GM18505 (cell line): ENCODE measurements at regions not wholly inside any gene's neighbourhood (a gene's known extent, or its start where the extent isn't known, plus 50 kb on each side); places are given as distances from the start of the nearest gene placed in this dataset.

Experiments
- ATAC-seq: cut with Tn5 transposase; IDR thresholded peaks from one replicate; pipeline ENCODE4 v1.9.1; 2021; ENCODE audit not compliant: unreplicated experiment
- POLR2A ChIP-seq: IDR thresholded peaks from 4 replicates; pipeline ENCODE4 v1.6.1; 2011; ENCODE audit warnings: borderline replicate concordance; ENCODE audit not compliant: insufficient read depth, insufficient read length; ENCODE audit errors: extremely low read depth

- TF ChIP-seq POLR2A, result no peak
- ATAC-seq, result no peak
Observed at GRCh38 chr3:107297597-107297996, 79.6 kb upstream of the CCDC54 start.

GRCh38 chr3:107307205-107307604 lies 70.0 kb upstream of the CCDC54 start:
- TF ChIP-seq POLR2A, result no peak
- ATAC-seq, result no peak

GRCh38 chr3:107308716-107309115 lies 68.5 kb upstream of the CCDC54 start:
- no peak for ATAC-seq
- TF ChIP-seq POLR2A, result no peak

- no peak for TF ChIP-seq POLR2A
- no peak for ATAC-seq
Observed at GRCh38 chr3:107309312-107309711, 67.9 kb upstream of the CCDC54 start.

- TF ChIP-seq POLR2A, result no peak
- ATAC-seq, result no peak
Observed at GRCh38 chr3:107313711-107314110, 63.5 kb upstream of the CCDC54 start.

GRCh38 chr3:107315141-107315540 lies 62.1 kb upstream of the CCDC54 start:
- TF ChIP-seq POLR2A, result no peak
- no peak for ATAC-seq

- no peak for ATAC-seq
- no peak for TF ChIP-seq POLR2A
Observed at GRCh38 chr3:107323723-107324122, 53.5 kb upstream of the CCDC54 start.

GRCh38 chr3:107325446-107325845 lies 51.8 kb upstream of the CCDC54 start:
- no peak for ATAC-seq
- no peak for TF ChIP-seq POLR2A
